A549 (cell line): ENCODE measurements at regions not wholly inside any gene's neighbourhood (a gene's known extent, or its start where the extent isn't known, plus 50 kb on each side); places are given as distances from the start of the nearest gene placed in this dataset.

Experiments
- BCL3 ChIP-seq: fragments of >200 bp; sonication (Bioruptor Twin); formaldehyde crosslinking; IDR thresholded peaks from 3 replicates; pipeline ENCODE4 v1.6.1; 2016
- CTCF ChIP-seq: fragments of >200 bp; sonication (Bioruptor Twin); formaldehyde crosslinking; IDR thresholded peaks from 3 replicates; pipeline ENCODE4 v1.5.1; 2016
- EHMT2 ChIP-seq: fragments of 200-600 bp; sonication (generic); IDR thresholded peaks from 2 replicates; pipeline ENCODE4 v1.6.1; 2016; ENCODE audit warnings: antibody characterized with exemption, low read depth, mild to moderate bottlenecking, moderate library complexity
- EP300 ChIP-seq, 2 experiments: fragments of >200 bp; sonication (Bioruptor Twin); formaldehyde crosslinking; IDR thresholded peaks; 2 replicates in 1 of 2; 3 replicates in 1 of 2; pipeline ENCODE4 v1.6.1; 2016 to 2017
- ESRRA ChIP-seq: fragments of 150-350 bp; IDR thresholded peaks from 2 replicates; pipeline ENCODE4 v1.6.1; 2014; ENCODE audit warnings: mild to moderate bottlenecking, low read length, borderline replicate concordance
- MAFK ChIP-seq: fragments of 450-650 bp; IDR thresholded peaks from 2 replicates; pipeline ENCODE4 v1.6.1; 2014; ENCODE audit not compliant: partially characterized antibody
- MAX ChIP-seq: IDR thresholded peaks from 2 replicates; pipeline ENCODE4 v1.6.1; 2012
- MAZ ChIP-seq: fragments of 150-350 bp; IDR thresholded peaks from 2 replicates; pipeline ENCODE4 v1.6.1; 2014; ENCODE audit warnings: antibody characterized with exemption, low read depth, low read length, borderline replicate concordance
- NR3C1 ChIP-seq: fragments of >200 bp; sonication (Bioruptor Twin); formaldehyde crosslinking; IDR thresholded peaks from 3 replicates; pipeline ENCODE4 v1.6.1; 2017
- PHF8 ChIP-seq: fragments of 200-600 bp; sonication (generic); IDR thresholded peaks from 2 replicates; pipeline ENCODE4 v1.6.1; 2016; ENCODE audit warnings: low read depth, mild to moderate bottlenecking, antibody characterized with exemption, moderate library complexity, borderline replicate concordance
- POLR2A ChIP-seq: IDR thresholded peaks from 2 replicates; pipeline ENCODE4 v1.6.1; 2012; ENCODE audit warnings: mild to moderate bottlenecking, low read length
- RAD21 ChIP-seq, 2 experiments: fragments of >200 bp in 1 of 2; sonication (Bioruptor Twin) in 1 of 2; formaldehyde crosslinking in 1 of 2; IDR thresholded peaks in 1 of 2; conservative IDR thresholded peaks in 1 of 2; 2 replicates in 1 of 2; 3 replicates in 1 of 2; pipeline ENCODE4 v1.6.1; 2012 to 2018; ENCODE audit warnings: inconsistent platforms in 1 of 2
- RFX5 ChIP-seq: fragments of 450-650 bp; IDR thresholded peaks from 2 replicates; pipeline ENCODE4 v1.7.1; 2014; ENCODE audit warnings: antibody characterized with exemption, mild to moderate bottlenecking, moderate library complexity

- TF ChIP-seq POLR2A: no peak
- TF ChIP-seq CTCF: no peak
- no peak for TF ChIP-seq NR3C1
- TF ChIP-seq PHF8: no peak
- TF ChIP-seq BCL3: no peak
- no peak for TF ChIP-seq RAD21 (conservative IDR thresholded peaks at IDR 0.05 in 1 of 2, IDR thresholded peaks at IDR 0.05 in 1 of 2)
- TF ChIP-seq EP300 (IDR thresholded peaks at IDR 0.05): no peak
- TF ChIP-seq ESRRA: no peak
- no peak for TF ChIP-seq MAX
- no peak for TF ChIP-seq EHMT2
- TF ChIP-seq RFX5: no peak
- no peak for TF ChIP-seq MAZ
- TF ChIP-seq MAFK: no peak
Measured at GRCh38 chr6:14997507-14997906, 248.4 kb upstream of the JARID2 start.
